ENCODE measurements at regions not wholly inside any gene's neighbourhood (a gene's known extent, or its start where the extent isn't known, plus 50 kb on each side); places are given as distances from the start of the nearest gene placed in this dataset.

DNA sequence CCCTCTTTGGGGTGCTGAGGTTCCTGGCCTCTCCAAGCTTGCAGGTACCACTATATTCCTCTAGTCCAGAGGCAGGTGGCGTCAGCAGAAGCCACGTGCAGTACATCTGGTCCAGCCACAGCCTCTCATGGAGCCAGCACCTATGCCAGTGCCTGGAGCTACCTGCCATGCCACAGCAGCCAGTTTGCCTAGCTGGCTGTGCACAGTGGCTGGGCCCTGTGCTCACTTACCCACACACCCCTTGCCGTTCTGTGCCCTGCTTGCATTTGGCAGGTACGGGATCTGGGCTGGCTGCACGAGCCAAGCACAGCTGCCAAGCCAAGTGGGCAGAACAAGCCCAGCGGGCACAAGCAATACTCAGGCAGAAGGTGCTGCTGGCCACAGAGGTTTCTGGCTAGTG lies 601.1 kb downstream of the EPHA5 start (continued):
- TF ChIP-seq, protein P1, sequence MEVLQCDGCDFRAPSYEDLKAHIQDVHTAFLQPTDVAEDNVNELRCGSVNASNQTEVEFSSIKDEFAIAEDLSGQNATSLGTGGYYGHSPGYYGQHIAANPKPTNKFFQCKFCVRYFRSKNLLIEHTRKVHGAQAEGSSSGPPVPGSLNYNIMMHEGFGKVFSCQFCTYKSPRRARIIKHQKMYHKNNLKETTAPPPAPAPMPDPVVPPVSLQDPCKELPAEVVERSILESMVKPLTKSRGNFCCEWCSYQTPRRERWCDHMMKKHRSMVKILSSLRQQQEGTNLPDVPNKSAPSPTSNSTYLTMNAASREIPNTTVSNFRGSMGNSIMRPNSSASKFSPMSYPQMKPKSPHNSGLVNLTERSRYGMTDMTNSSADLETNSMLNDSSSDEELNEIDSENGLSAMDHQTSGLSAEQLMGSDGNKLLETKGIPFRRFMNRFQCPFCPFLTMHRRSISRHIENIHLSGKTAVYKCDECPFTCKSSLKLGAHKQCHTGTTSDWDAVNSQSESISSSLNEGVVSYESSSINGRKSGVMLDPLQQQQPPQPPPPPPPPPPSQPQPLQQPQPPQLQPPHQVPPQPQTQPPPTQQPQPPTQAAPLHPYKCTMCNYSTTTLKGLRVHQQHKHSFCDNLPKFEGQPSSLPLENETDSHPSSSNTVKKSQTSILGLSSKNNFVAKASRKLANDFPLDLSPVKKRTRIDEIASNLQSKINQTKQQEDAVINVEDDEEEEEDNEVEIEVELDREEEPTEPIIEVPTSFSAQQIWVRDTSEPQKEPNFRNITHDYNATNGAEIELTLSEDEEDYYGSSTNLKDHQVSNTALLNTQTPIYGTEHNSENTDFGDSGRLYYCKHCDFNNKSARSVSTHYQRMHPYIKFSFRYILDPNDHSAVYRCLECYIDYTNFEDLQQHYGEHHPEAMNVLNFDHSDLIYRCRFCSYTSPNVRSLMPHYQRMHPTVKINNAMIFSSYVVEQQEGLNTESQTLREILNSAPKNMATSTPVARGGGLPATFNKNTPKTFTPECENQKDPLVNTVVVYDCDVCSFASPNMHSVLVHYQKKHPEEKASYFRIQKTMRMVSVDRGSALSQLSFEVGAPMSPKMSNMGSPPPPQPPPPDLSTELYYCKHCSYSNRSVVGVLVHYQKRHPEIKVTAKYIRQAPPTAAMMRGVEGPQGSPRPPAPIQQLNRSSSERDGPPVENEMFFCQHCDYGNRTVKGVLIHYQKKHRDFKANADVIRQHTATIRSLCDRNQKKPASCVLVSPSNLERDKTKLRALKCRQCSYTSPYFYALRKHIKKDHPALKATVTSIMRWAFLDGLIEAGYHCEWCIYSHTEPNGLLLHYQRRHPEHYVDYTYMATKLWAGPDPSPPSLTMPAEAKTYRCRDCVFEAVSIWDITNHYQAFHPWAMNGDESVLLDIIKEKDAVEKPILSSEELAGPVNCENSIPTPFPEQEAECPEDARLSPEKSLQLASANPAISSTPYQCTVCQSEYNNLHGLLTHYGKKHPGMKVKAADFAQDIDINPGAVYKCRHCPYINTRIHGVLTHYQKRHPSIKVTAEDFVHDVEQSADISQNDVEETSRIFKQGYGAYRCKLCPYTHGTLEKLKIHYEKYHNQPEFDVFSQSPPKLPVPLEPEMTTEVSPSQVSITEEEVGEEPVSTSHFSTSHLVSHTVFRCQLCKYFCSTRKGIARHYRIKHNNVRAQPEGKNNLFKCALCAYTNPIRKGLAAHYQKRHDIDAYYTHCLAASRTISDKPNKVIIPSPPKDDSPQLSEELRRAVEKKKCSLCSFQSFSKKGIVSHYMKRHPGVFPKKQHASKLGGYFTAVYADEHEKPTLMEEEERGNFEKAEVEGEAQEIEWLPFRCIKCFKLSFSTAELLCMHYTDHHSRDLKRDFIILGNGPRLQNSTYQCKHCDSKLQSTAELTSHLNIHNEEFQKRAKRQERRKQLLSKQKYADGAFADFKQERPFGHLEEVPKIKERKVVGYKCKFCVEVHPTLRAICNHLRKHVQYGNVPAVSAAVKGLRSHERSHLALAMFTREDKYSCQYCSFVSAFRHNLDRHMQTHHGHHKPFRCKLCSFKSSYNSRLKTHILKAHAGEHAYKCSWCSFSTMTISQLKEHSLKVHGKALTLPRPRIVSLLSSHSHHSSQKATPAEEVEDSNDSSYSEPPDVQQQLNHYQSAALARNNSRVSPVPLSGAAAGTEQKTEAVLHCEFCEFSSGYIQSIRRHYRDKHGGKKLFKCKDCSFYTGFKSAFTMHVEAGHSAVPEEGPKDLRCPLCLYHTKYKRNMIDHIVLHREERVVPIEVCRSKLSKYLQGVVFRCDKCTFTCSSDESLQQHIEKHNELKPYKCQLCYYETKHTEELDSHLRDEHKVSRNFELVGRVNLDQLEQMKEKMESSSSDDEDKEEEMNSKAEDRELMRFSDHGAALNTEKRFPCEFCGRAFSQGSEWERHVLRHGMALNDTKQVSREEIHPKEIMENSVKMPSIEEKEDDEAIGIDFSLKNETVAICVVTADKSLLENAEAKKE (CRISPR knock-in tag; IDR thresholded peaks at IDR 0.05): no peak
- TF ChIP-seq, protein P2, sequence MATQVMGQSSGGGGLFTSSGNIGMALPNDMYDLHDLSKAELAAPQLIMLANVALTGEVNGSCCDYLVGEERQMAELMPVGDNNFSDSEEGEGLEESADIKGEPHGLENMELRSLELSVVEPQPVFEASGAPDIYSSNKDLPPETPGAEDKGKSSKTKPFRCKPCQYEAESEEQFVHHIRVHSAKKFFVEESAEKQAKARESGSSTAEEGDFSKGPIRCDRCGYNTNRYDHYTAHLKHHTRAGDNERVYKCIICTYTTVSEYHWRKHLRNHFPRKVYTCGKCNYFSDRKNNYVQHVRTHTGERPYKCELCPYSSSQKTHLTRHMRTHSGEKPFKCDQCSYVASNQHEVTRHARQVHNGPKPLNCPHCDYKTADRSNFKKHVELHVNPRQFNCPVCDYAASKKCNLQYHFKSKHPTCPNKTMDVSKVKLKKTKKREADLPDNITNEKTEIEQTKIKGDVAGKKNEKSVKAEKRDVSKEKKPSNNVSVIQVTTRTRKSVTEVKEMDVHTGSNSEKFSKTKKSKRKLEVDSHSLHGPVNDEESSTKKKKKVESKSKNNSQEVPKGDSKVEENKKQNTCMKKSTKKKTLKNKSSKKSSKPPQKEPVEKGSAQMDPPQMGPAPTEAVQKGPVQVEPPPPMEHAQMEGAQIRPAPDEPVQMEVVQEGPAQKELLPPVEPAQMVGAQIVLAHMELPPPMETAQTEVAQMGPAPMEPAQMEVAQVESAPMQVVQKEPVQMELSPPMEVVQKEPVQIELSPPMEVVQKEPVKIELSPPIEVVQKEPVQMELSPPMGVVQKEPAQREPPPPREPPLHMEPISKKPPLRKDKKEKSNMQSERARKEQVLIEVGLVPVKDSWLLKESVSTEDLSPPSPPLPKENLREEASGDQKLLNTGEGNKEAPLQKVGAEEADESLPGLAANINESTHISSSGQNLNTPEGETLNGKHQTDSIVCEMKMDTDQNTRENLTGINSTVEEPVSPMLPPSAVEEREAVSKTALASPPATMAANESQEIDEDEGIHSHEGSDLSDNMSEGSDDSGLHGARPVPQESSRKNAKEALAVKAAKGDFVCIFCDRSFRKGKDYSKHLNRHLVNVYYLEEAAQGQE (IDR thresholded peaks at IDR 0.05; ENCODE audit: unreplicated experiment): no peak
- TF ChIP-seq CREB1 (CRISPR knock-in tag; IDR thresholded peaks at IDR 0.05; ENCODE audit: low read depth) (no peak), EZH2phosphoT487 (IDR thresholded peaks at IDR 0.05; ENCODE audit: unreplicated experiment) (no peak), STAT1 (IDR thresholded peaks at IDR 0.05; ENCODE audit: unreplicated experiment) (no peak)

DNA sequence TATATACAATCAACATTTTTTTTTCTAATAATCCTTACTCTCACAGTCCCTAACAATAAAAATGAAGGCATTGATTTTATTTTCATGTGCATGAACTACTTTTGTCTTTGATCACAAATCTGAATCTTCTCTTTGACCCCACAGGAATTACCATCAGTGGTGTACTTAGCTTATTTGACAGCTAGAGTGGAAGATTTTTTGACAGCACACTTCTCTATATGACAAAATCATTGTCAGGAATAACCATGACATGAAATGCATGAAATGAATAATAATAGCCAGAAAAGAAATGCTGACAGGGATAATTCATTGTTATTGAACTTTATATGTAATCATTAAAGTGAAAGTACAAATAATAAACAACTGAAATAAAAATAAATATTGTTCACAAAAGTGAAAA lies 604.2 kb downstream of the EPHA5 start:
- H3K4me1 ChIP-seq (ENCODE audit: insufficient read depth): no peaks in the 10 kb centered on the region
- no peaks in the 10 kb centered on the region for H3K79me2 ChIP-seq (replicated peaks; ENCODE audit: insufficient read depth)
- H3K9me2 ChIP-seq (ENCODE audit: insufficient read depth): no peaks in the 10 kb centered on the region
- no peak overlapping the region for H3K4me3 Mint-ChIP-seq
- no peaks in the 10 kb centered on the region for H3K36me3 ChIP-seq (ENCODE audit: insufficient read depth)
- no peaks in the 10 kb centered on the region for H4K20me1 ChIP-seq (replicated peaks; ENCODE audit: insufficient read depth)
- H3K27ac ChIP-seq (ENCODE audit: low read depth): no peak overlapping the region
- H3K36me3 Mint-ChIP-seq (ENCODE audit: low read depth): no peaks in the 10 kb centered on the region
- ATAC-seq (no peak), DNase-seq (ENCODE audit: low spot score) (no peak)
- no peaks in the 10 kb centered on the region for H3K27me3 ChIP-seq (ENCODE audit: insufficient read depth)
- TF ChIP-seq ZNF331 (CRISPR knock-in tag; IDR thresholded peaks at IDR 0.05; ENCODE audit: low read depth) (no peak), STAT1 (IDR thresholded peaks at IDR 0.05; ENCODE audit: unreplicated experiment) (no peak), NANOG (IDR thresholded peaks at IDR 0.05; ENCODE audit: borderline replicate concordance) (no peak), CREB1 (CRISPR knock-in tag; IDR thresholded peaks at IDR 0.05; ENCODE audit: low read depth) (no peak)
- TF ChIP-seq, protein P2 (IDR thresholded peaks at IDR 0.05; ENCODE audit: unreplicated experiment): no peak
- H3K4me3 ChIP-seq: no peak overlapping the region
- no peaks in the 10 kb centered on the region for H3F3A ChIP-seq (replicated peaks; ENCODE audit: low read depth)
- no peak overlapping the region for H3K27ac Mint-ChIP-seq
- no peaks in the 10 kb centered on the region for H3K9me3 Mint-ChIP-seq
- H3K4me2 ChIP-seq: no peak overlapping the region
- no peaks in the 10 kb centered on the region for H3K27me3 Mint-ChIP-seq (ENCODE audit: insufficient read depth, low read depth, poor library complexity)
- no peaks in the 10 kb centered on the region for H3K4me1 Mint-ChIP-seq
- no peak overlapping the region for H2AFZ ChIP-seq

Data from GM23338 (cell line).